H1 (cell line): ENCODE measurements at regions not wholly inside any gene's neighbourhood (a gene's known extent, or its start where the extent isn't known, plus 50 kb on each side); places are given as distances from the start of the nearest gene placed in this dataset.

ENCODE experiments used
- CHD1 ChIP-seq: IDR thresholded peaks from 2 replicates; pipeline ENCODE4 v1.6.1; 2012; ENCODE audit warnings: low read depth, low read length, improper control_type of control experiment
- CTCF ChIP-seq, 3 experiments: IDR thresholded peaks; 1 replicate in 2 of 3; 2 replicates in 1 of 3; pipeline versions ENCODE4 v1.5.1 to v1.6.1; 2011; ENCODE audit warnings: low read length in 3 of 3, mild to moderate bottlenecking in 3 of 3, inconsistent platforms in 2 of 3, low read depth in 1 of 3, moderate library complexity in 1 of 3; ENCODE audit not compliant: insufficient read depth in 1 of 3; ENCODE audit errors: control extremely low read depth in 1 of 3
- HDAC6 ChIP-seq: IDR thresholded peaks from one replicate; pipeline ENCODE4 v1.7.1; 2012; ENCODE audit warnings: low read depth, mild to moderate bottlenecking, inconsistent platforms, low read length, moderate library complexity
- KDM5A ChIP-seq: fragments of 200-600 bp; IDR thresholded peaks from 2 replicates; pipeline ENCODE4 v1.7.1; 2012; ENCODE audit warnings: mild to moderate bottlenecking, low read length, inconsistent platforms, mixed read lengths
- RAD21 ChIP-seq, 2 experiments: IDR thresholded peaks in 1 of 2; conservative IDR thresholded peaks in 1 of 2; 2 replicates each; pipeline ENCODE4 v1.6.1; 2011; ENCODE audit warnings: low read depth in 2 of 2, low read length in 2 of 2, improper control_type of control experiment in 1 of 2, inconsistent platforms in 1 of 2, mild to moderate bottlenecking in 1 of 2, moderate library complexity in 1 of 2
- RNF2 ChIP-seq: fragments of 200-900, 300-1000 bp; sonication (generic); IDR thresholded peaks from 2 replicates; pipeline ENCODE4 v1.7.1; 2016; ENCODE audit warnings: borderline replicate concordance, low read depth, mild to moderate bottlenecking, antibody characterized with exemption, low read length; ENCODE audit not compliant: poor library complexity, severe bottlenecking; ENCODE audit errors: missing control alignments
- SP4 ChIP-seq: IDR thresholded peaks from 2 replicates; pipeline ENCODE4 v1.6.1; 2012; ENCODE audit warnings: low read length, inconsistent platforms
- SUZ12 ChIP-seq: fragments of 200-600 bp; sonication (generic); IDR thresholded peaks from 2 replicates; pipeline ENCODE4 v1.6.1; 2012; ENCODE audit warnings: mild to moderate bottlenecking, inconsistent platforms, low read length, moderate library complexity, mixed read lengths
- YY1 ChIP-seq: IDR thresholded peaks from 2 replicates; pipeline ENCODE4 v1.6.1; 2011; ENCODE audit warnings: low read depth, mild to moderate bottlenecking, low read length
- TF ChIP-seq, protein P1 (sequence below): IDR thresholded peaks from 2 replicates; pipeline ENCODE4 v1.6.1; 2012; ENCODE audit warnings: inconsistent platforms

DNA sequence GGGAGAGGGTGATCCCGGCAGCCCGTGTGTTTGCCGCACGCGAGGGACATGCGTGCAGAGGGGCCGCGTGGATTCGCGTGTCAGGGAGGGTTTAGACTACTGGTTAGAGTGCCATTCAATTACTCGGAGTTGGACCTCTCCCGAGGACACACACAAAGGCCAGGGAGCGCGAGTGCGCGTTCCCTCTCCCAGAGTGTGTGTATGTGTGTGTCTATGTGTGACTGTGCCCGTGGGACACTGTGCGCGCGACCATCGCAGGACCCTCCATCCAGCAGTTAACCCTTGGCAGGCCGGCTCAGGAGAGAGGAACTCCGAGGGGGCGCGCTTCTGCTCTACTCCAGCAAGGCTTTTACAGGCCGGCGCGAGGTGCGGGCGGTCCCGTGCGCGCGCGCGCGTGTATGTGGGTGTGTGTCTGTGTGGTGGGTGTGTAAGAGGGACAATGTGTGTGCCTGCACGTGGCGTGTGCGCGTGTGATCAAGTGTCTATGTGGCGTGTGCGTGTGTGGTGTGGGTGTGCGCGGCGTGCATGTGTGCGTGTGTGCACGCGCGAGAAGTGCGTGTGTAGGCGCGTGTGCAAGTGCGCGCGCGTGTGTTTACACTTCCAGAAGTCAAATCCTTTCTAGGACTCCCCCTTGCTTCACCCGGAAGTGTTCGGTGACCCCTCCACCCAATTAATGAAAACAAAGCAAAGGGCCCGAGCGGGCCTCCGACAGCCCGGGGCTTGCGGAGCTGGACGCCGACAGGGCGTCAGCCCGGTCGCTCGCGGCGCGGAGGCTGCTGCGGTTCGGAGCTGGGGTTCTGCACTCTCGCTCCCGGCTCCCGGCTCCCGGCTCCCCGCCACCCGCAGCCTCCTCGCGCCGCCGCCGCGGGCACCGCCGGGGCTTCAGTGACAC, 75.3 kb upstream of the TBCA start:
- TF ChIP-seq SP4 (no peak), KDM5A (no peak), CHD1 (no peak), YY1 (no peak), CTCF (IDR thresholded peaks at IDR 0.05; ENCODE audit: control extremely low read depth in 1 of 3, insufficient read depth in 1 of 3, low read depth in 1 of 3, low read length in 3 of 3) (no peak), HDAC6 (no peak), RNF2 (peak; percentile 76), SUZ12 (peak; percentile 97), RAD21 (IDR thresholded peaks at IDR 0.05 in 1 of 2, conservative IDR thresholded peaks at IDR 0.05 in 1 of 2; ENCODE audit: low read depth in 2 of 2, low read length in 2 of 2) (no peak)
- TF ChIP-seq, protein P1, sequence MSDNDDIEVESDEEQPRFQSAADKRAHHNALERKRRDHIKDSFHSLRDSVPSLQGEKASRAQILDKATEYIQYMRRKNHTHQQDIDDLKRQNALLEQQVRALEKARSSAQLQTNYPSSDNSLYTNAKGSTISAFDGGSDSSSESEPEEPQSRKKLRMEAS = 0 out of 2 replicates have a peak, but pooled peaks have one; percentile 30
